SK-N-SH treated with all-trans-retinoic acid at 6 μM for 48 hours (cell line): ENCODE measurements at regions not wholly inside any gene's neighbourhood (a gene's known extent, or its start where the extent isn't known, plus 50 kb on each side); places are given as distances from the start of the nearest gene placed in this dataset.

Experiments used
- ATAC-seq: fragments of 200-7000 bp; cut with Tn5 transposase; 3 replicates; pipeline ENCODE4 v1.9.1; 2020; ENCODE audit warnings: mild to moderate bottlenecking, moderate library complexity
- ARNTL ChIP-seq: fragments of 450-650 bp; formaldehyde crosslinking; IDR thresholded peaks from 2 replicates; pipeline ENCODE4 v1.5.0; 2020; ENCODE audit warnings: low read depth, mild to moderate bottlenecking, moderate library complexity, borderline replicate concordance
- BACH2 ChIP-seq: fragments of 250-450 bp; sonication (Bioruptor Pico); IDR thresholded peaks from 2 replicates; pipeline ENCODE4 v1.9.0; 2021; ENCODE audit warnings: mild to moderate bottlenecking, borderline replicate concordance
- CSDC2 ChIP-seq: fragments of 250-450 bp; sonication (Bioruptor Pico); IDR thresholded peaks from 2 replicates; pipeline ENCODE4 v1.5.0; 2020; ENCODE audit warnings: mild to moderate bottlenecking, moderate library complexity
- ESRRG ChIP-seq: fragments of 250-450 bp; sonication (Bioruptor Pico); IDR thresholded peaks from 2 replicates; pipeline ENCODE4 v1.6.1; 2021; ENCODE audit warnings: mild to moderate bottlenecking
- ISL1 ChIP-seq: fragments of 250-450 bp; sonication (Bioruptor Pico); IDR thresholded peaks from 2 replicates; pipeline ENCODE4 v2.1.2; 2022; ENCODE audit warnings: mild to moderate bottlenecking, moderate library complexity
- OSR1 ChIP-seq: fragments of 250-450 bp; sonication (Bioruptor Pico); IDR thresholded peaks from 2 replicates; pipeline ENCODE4 v1.8.0; 2022; ENCODE audit warnings: moderate library complexity, mild to moderate bottlenecking, inconsistent platforms
- PPARA ChIP-seq: fragments of 250-450 bp; sonication (Bioruptor Pico); IDR thresholded peaks from 2 replicates; pipeline ENCODE4 v1.5.0; 2020; ENCODE audit warnings: mild to moderate bottlenecking, borderline replicate concordance
- SNAI2 ChIP-seq: fragments of 250-450 bp; sonication (Bioruptor Pico); IDR thresholded peaks from 2 replicates; pipeline ENCODE4 v1.5.0; 2020; ENCODE audit warnings: mild to moderate bottlenecking, moderate library complexity
- TCF4 ChIP-seq: fragments of 250-450 bp; sonication (Bioruptor Pico); IDR thresholded peaks from 2 replicates; pipeline ENCODE4 v1.8.0; 2021; ENCODE audit warnings: mild to moderate bottlenecking, moderate library complexity, borderline replicate concordance
- TOX ChIP-seq: fragments of 250-450 bp; sonication (Bioruptor Pico); IDR thresholded peaks from 2 replicates; pipeline ENCODE4 v1.8.0; 2021; ENCODE audit warnings: mild to moderate bottlenecking, moderate library complexity, borderline replicate concordance
- ZC3H10 ChIP-seq: fragments of 250-450 bp; sonication (Bioruptor Pico); IDR thresholded peaks from 2 replicates; pipeline ENCODE4 v1.5.1; 2021; ENCODE audit warnings: mild to moderate bottlenecking, moderate library complexity
- ZFP3 ChIP-seq: fragments of 250-450 bp; sonication (Bioruptor Pico); IDR thresholded peaks from 2 replicates; pipeline ENCODE4 v1.5.0; 2020; ENCODE audit warnings: mild to moderate bottlenecking, moderate library complexity
- ZFP30 ChIP-seq: fragments of 450-650 bp; formaldehyde crosslinking; IDR thresholded peaks from 2 replicates; pipeline ENCODE4 v1.5.0; 2022; ENCODE audit warnings: mild to moderate bottlenecking, moderate library complexity
- ZNF565 ChIP-seq: fragments of 450-650 bp; formaldehyde crosslinking; conservative IDR thresholded peaks from 2 replicates; pipeline ENCODE4 v1.5.0; 2020; ENCODE audit warnings: low read depth, mild to moderate bottlenecking, moderate library complexity
- ZNF70 ChIP-seq: fragments of 450-650 bp; formaldehyde crosslinking; IDR thresholded peaks from 2 replicates; pipeline ENCODE4 v1.5.0; 2020; ENCODE audit warnings: mild to moderate bottlenecking, moderate library complexity
- ZNF8 ChIP-seq: fragments of 450-650 bp; formaldehyde crosslinking; IDR thresholded peaks from 2 replicates; pipeline ENCODE4 v1.5.0; 2020; ENCODE audit warnings: mild to moderate bottlenecking, moderate library complexity
- TF ChIP-seq, protein P1 (sequence below): fragments of 250-450 bp; sonication (Bioruptor Pico); IDR thresholded peaks from 2 replicates; pipeline ENCODE4 v1.8.0; 2020; ENCODE audit warnings: mild to moderate bottlenecking, moderate library complexity, borderline replicate concordance
- TF ChIP-seq, protein P2 (sequence below): fragments of 250-450 bp; sonication (Bioruptor Pico); IDR thresholded peaks from 2 replicates; pipeline ENCODE4 v1.8.0; 2021; ENCODE audit warnings: low read depth, mild to moderate bottlenecking, moderate library complexity, borderline replicate concordance
- TF ChIP-seq, protein P3 (sequence below): fragments of 250-450 bp; sonication (Bioruptor Pico); IDR thresholded peaks from 2 replicates; pipeline ENCODE4 v1.5.1; 2021; ENCODE audit warnings: mild to moderate bottlenecking, moderate library complexity
- TF ChIP-seq, protein P4 (sequence below): fragments of 250-450 bp; sonication (Bioruptor Pico); IDR thresholded peaks from 2 replicates; pipeline ENCODE4 v1.5.0; 2020; ENCODE audit warnings: mild to moderate bottlenecking, moderate library complexity
- TF ChIP-seq, protein P5 (sequence below): fragments of 250-450 bp; sonication (Bioruptor Pico); IDR thresholded peaks from 2 replicates; pipeline ENCODE4 v1.5.1; 2020; ENCODE audit warnings: low read depth, mild to moderate bottlenecking, moderate library complexity

DNA sequence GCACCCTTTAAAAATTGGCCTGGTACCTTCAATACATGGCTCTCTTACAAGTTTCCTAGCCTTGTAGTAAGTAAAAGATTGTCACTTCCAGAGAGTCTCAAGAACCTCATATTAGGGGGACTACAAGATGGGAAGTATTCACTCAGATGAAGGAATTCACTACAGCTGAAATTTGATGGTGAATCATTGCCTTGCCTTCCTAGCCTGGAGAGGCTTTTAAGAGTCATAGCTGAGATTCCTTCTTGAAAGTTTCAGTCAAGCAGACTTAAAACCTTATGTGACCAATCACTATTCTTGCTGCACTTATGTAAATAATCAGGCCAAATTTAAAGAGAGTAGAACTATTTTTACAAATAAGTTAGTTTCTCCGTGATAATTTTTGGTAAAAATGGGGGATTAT lies 451.6 kb downstream of the TRHDE start:
- no peak for ATAC-seq
- TF ChIP-seq TCF4 (CRISPR knock-in tag): no peak
- TF ChIP-seq ZFP3 (CRISPR knock-in tag): no peak
- TF ChIP-seq ARNTL (CRISPR knock-in tag): no peak
- no peak for TF ChIP-seq ESRRG
- TF ChIP-seq, protein P1, sequence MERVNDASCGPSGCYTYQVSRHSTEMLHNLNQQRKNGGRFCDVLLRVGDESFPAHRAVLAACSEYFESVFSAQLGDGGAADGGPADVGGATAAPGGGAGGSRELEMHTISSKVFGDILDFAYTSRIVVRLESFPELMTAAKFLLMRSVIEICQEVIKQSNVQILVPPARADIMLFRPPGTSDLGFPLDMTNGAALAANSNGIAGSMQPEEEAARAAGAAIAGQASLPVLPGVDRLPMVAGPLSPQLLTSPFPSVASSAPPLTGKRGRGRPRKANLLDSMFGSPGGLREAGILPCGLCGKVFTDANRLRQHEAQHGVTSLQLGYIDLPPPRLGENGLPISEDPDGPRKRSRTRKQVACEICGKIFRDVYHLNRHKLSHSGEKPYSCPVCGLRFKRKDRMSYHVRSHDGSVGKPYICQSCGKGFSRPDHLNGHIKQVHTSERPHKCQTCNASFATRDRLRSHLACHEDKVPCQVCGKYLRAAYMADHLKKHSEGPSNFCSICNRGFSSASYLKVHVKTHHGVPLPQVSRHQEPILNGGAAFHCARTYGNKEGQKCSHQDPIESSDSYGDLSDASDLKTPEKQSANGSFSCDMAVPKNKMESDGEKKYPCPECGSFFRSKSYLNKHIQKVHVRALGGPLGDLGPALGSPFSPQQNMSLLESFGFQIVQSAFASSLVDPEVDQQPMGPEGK (CRISPR knock-in tag): no peak

DNA sequence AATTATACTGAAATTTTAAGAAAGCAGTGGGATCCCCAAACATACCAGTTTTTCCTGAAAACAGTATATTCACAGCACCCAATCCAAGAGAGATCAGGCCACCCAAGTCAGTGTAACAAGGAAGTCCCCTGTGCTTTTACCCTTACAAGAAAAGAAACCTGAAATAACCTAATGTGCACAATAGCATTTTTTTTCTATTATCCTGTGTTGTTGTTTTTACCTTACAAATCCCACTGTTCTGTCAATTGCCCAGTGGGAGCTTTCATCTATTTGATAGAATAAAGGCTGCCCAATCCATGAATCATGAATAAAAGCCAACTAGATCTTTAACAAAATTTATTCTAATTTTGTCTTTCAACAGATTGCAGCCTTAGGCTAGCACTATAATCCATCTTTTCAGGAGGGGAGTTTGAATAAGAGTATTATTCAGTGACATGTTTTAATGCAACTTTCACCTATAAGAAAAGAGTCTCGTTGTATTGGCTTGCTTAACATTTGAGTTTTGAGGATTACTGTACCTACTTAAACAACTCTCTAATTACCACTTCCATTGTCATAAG lies 457.4 kb downstream of the TRHDE start:
- no peak for ATAC-seq
- TF ChIP-seq SNAI2 (CRISPR knock-in tag): no peak
- TF ChIP-seq ZFP30: no peak
- no peak for TF ChIP-seq OSR1 (CRISPR knock-in tag)
- TF ChIP-seq, protein P2, sequence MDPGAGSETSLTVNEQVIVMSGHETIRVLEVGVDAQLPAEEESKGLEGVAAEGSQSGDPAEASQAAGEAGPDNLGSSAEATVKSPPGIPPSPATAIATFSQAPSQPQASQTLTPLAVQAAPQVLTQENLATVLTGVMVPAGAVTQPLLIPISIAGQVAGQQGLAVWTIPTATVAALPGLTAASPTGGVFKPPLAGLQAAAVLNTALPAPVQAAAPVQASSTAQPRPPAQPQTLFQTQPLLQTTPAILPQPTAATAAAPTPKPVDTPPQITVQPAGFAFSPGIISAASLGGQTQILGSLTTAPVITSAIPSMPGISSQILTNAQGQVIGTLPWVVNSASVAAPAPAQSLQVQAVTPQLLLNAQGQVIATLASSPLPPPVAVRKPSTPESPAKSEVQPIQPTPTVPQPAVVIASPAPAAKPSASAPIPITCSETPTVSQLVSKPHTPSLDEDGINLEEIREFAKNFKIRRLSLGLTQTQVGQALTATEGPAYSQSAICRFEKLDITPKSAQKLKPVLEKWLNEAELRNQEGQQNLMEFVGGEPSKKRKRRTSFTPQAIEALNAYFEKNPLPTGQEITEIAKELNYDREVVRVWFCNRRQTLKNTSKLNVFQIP (CRISPR knock-in tag): no peak
- TF ChIP-seq PPARA: no peak
- TF ChIP-seq, protein P3, sequence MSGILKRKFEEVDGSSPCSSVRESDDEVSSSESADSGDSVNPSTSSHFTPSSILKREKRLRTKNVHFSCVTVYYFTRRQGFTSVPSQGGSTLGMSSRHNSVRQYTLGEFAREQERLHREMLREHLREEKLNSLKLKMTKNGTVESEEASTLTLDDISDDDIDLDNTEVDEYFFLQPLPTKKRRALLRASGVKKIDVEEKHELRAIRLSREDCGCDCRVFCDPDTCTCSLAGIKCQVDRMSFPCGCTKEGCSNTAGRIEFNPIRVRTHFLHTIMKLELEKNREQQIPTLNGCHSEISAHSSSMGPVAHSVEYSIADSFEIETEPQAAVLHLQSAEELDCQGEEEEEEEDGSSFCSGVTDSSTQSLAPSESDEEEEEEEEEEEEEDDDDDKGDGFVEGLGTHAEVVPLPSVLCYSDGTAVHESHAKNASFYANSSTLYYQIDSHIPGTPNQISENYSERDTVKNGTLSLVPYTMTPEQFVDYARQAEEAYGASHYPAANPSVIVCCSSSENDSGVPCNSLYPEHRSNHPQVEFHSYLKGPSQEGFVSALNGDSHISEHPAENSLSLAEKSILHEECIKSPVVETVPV: no peak
- TF ChIP-seq TCF4 (CRISPR knock-in tag): no peak
- no peak for TF ChIP-seq ZFP3 (CRISPR knock-in tag)
- TF ChIP-seq, protein P1 (CRISPR knock-in tag): no peak
- TF ChIP-seq, protein P4, sequence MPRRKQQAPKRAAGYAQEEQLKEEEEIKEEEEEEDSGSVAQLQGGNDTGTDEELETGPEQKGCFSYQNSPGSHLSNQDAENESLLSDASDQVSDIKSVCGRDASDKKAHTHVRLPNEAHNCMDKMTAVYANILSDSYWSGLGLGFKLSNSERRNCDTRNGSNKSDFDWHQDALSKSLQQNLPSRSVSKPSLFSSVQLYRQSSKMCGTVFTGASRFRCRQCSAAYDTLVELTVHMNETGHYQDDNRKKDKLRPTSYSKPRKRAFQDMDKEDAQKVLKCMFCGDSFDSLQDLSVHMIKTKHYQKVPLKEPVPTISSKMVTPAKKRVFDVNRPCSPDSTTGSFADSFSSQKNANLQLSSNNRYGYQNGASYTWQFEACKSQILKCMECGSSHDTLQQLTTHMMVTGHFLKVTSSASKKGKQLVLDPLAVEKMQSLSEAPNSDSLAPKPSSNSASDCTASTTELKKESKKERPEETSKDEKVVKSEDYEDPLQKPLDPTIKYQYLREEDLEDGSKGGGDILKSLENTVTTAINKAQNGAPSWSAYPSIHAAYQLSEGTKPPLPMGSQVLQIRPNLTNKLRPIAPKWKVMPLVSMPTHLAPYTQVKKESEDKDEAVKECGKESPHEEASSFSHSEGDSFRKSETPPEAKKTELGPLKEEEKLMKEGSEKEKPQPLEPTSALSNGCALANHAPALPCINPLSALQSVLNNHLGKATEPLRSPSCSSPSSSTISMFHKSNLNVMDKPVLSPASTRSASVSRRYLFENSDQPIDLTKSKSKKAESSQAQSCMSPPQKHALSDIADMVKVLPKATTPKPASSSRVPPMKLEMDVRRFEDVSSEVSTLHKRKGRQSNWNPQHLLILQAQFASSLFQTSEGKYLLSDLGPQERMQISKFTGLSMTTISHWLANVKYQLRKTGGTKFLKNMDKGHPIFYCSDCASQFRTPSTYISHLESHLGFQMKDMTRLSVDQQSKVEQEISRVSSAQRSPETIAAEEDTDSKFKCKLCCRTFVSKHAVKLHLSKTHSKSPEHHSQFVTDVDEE: no peak
- TF ChIP-seq BACH2 (CRISPR knock-in tag): no peak
- TF ChIP-seq ZNF565 (CRISPR knock-in tag): no peak
- no peak for TF ChIP-seq ISL1 (CRISPR knock-in tag)
- TF ChIP-seq ARNTL (CRISPR knock-in tag): no peak
- TF ChIP-seq ZNF8 (CRISPR knock-in tag): no peak
- TF ChIP-seq TOX (CRISPR knock-in tag): no peak
- TF ChIP-seq ZC3H10: no peak
- TF ChIP-seq ESRRG: no peak
- TF ChIP-seq ZNF70 (CRISPR knock-in tag): no peak
- TF ChIP-seq CSDC2 (CRISPR knock-in tag): no peak

DNA sequence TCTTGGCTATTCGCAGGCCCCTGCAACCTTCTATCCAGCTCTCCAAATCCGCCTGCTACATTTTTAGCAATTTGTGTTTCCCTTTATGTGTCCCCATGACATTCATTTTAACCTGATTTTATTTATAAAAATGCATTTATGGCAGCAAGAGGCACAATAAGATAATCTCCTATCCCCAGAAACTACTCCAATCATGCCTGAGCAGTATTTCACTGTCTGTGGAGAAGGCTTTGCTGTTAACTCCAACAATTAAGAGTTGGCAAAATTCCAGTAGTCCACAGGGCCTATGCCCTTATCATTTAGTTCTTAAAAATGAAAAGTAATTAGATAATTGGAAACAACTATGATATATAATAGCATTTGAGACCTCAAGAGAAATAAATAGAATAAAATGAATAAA lies 462.4 kb downstream of the TRHDE start:
- no peak for ATAC-seq
- TF ChIP-seq ZFP30 (no peak), ARNTL (CRISPR knock-in tag) (no peak), ZNF70 (CRISPR knock-in tag) (no peak), ZNF8 (CRISPR knock-in tag) (no peak)
- TF ChIP-seq, protein P5, sequence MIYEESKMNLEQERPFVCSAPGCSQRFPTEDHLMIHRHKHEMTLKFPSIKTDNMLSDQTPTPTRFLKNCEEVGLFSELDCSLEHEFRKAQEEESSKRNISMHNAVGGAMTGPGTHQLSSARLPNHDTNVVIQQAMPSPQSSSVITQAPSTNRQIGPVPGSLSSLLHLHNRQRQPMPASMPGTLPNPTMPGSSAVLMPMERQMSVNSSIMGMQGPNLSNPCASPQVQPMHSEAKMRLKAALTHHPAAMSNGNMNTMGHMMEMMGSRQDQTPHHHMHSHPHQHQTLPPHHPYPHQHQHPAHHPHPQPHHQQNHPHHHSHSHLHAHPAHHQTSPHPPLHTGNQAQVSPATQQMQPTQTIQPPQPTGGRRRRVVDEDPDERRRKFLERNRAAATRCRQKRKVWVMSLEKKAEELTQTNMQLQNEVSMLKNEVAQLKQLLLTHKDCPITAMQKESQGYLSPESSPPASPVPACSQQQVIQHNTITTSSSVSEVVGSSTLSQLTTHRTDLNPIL (CRISPR knock-in tag): no peak
- TF ChIP-seq, protein P4: no peak
